HepG2 (cell line): ENCODE measurements at regions not wholly inside any gene's neighbourhood (a gene's known extent, or its start where the extent isn't known, plus 50 kb on each side); places are given as distances from the start of the nearest gene placed in this dataset.

Source experiments
- ATAC-seq: fragments of 200-7000 bp; cut with Tn5 transposase; 3 replicates; pipeline ENCODE4 v1.9.1; 2020; ENCODE audit warnings: mild to moderate bottlenecking, moderate library complexity
- BruUV-seq: library from RNA; stranded (reverse); fragments of 400-500 nt; replicated peaks from 2 replicates; lab custom pipeline; 2021; lab: Mats Ljungman, UMichigan
- CTCF ChIA-PET: fragments of 300-600 bp; formaldehyde crosslinking; extraction: SDS; loops from one replicate; lab custom pipeline; 2021; ENCODE audit warnings: low total read pairs, inconsistent platforms, low intra/inter-chr PET ratio; lab: Yijun Ruan, JAX
- POLR2A ChIA-PET: fragments of 350-600 bp; sonication (Branson Sonifier 250); formaldehyde crosslinking; loops from one replicate; lab custom pipeline; 2020; ENCODE audit warnings: antibody characterized with exemption, inconsistent platforms; lab: Yijun Ruan, JAX
- DNase-seq: peaks from one replicate; pipeline ENCODE4 v3.0.0-alpha.2; 2015; ENCODE audit warnings: low spot score
- FAIRE-seq: peaks from 3 replicates; lab custom pipeline; 2011; peaks lifted over from hg19 to GRCh38; lab: Jason Lieb, UNC
- H2AFZ ChIP-seq: one replicate; pipeline ENCODE4 v1.6.1; 2011; ENCODE audit warnings: low read length, inconsistent platforms
- H3K27ac ChIP-seq: fragments of 300-600 bp; 3 replicates; pipeline ENCODE4 v1.8.0; 2011; ENCODE audit warnings: mixed run types, mild to moderate bottlenecking, mixed read lengths, low read length, inconsistent platforms; ENCODE audit not compliant: insufficient read depth; ENCODE audit errors: extremely low read length
- H3K27me3 ChIP-seq, 2 experiments: fragments of 200-600 bp in 1 of 2; 2 replicates in 1 of 2; 3 replicates in 1 of 2; pipeline versions ENCODE4 v1.6.0 to v1.8.0; 2011; ENCODE audit warnings: low read length in 2 of 2, mild to moderate bottlenecking in 2 of 2, moderate library complexity in 2 of 2, inconsistent platforms in 1 of 2; ENCODE audit not compliant: insufficient read depth in 2 of 2, control insufficient read depth in 1 of 2
- H3K36me3 ChIP-seq, 2 experiments: fragments of 200-600 bp in 1 of 2; replicated peaks in 1 of 2; 2 replicates in 1 of 2; 3 replicates in 1 of 2; pipeline versions ENCODE4 v1.5.1 to v1.8.0; 2011; ENCODE audit warnings: low read length in 2 of 2, inconsistent platforms in 1 of 2; ENCODE audit not compliant: insufficient read depth in 2 of 2, control insufficient read depth in 1 of 2
- H3K4me1 ChIP-seq: 2 replicates; pipeline ENCODE4 v1.5.1; 2012; ENCODE audit warnings: low read length, inconsistent platforms; ENCODE audit not compliant: insufficient read depth
- H3K4me2 ChIP-seq: 2 replicates; pipeline ENCODE4 v1.6.0; 2011; ENCODE audit warnings: low read depth, low read length, inconsistent platforms
- H3K4me3 ChIP-seq, 3 experiments: fragments of 200-600 bp in 1 of 3; sonication (generic), shearing (Covaris generic) in 1 of 3; replicated peaks in 1 of 3; 2 replicates each; pipeline ENCODE4 v1.5.1; 2011 to 2016; ENCODE audit warnings: low read length in 3 of 3, inconsistent platforms in 2 of 3, low read depth in 2 of 3, mild to moderate bottlenecking in 2 of 3, control low read depth in 1 of 3, mixed read lengths in 1 of 3; ENCODE audit not compliant: insufficient read depth in 1 of 3
- H3K79me2 ChIP-seq: one replicate; pipeline ENCODE4 v1.6.1; 2011; ENCODE audit warnings: low read length, inconsistent platforms; ENCODE audit not compliant: insufficient read depth
- H3K9ac ChIP-seq: 2 replicates; pipeline ENCODE4 v1.6.0; 2011; ENCODE audit warnings: mild to moderate bottlenecking, low read depth, low read length, inconsistent platforms; ENCODE audit not compliant: insufficient read depth
- H3K9me3 ChIP-seq: 2 replicates; pipeline ENCODE4 v1.5.1; 2012; ENCODE audit warnings: mild to moderate bottlenecking, low read length
- H4K20me1 ChIP-seq: 2 replicates; pipeline ENCODE4 v1.6.0; 2011; ENCODE audit warnings: inconsistent platforms, mild to moderate bottlenecking, low read length, moderate library complexity; ENCODE audit not compliant: insufficient read depth
- CREB1 ChIP-seq, 2 experiments: fragments of 450-650 bp in 1 of 2; IDR thresholded peaks; 2 replicates each; pipeline ENCODE4 v1.6.1; 2016 to 2017; ENCODE audit warnings: control low read depth in 1 of 2, mild to moderate bottlenecking in 1 of 2, missing compliant biosample characterization in 1 of 2, missing genetic modification characterization in 1 of 2
- GMEB1 ChIP-seq: sonication (generic); formaldehyde crosslinking; IDR thresholded peaks from 2 replicates; pipeline ENCODE4 v1.5.1; 2020; ENCODE audit warnings: missing genetic modification reagents, mild to moderate bottlenecking, borderline replicate concordance
- MAFF ChIP-seq: IDR thresholded peaks from 2 replicates; pipeline ENCODE4 v1.6.1; 2011; ENCODE audit warnings: low read depth, low read length, improper control_type of control experiment
- MEIS1 ChIP-seq: sonication (generic); formaldehyde crosslinking; IDR thresholded peaks from 2 replicates; pipeline ENCODE4 v1.9.0; 2021; ENCODE audit warnings: mild to moderate bottlenecking, missing genetic modification reagents, moderate library complexity, borderline replicate concordance
- NFE2L1 ChIP-seq: sonication (generic); formaldehyde crosslinking; IDR thresholded peaks from 2 replicates; pipeline ENCODE4 v1.4.0; 2020; ENCODE audit warnings: missing genetic modification reagents, mild to moderate bottlenecking, borderline replicate concordance
- NFYB ChIP-seq: sonication (generic); formaldehyde crosslinking; IDR thresholded peaks from 2 replicates; pipeline ENCODE4 v1.4.0; 2020; ENCODE audit warnings: missing genetic modification reagents
- ZFP37 ChIP-seq: sonication (generic); formaldehyde crosslinking; IDR thresholded peaks from 2 replicates; pipeline ENCODE4 v1.4.0; 2020; ENCODE audit warnings: missing genetic modification reagents, borderline replicate concordance
- ZNF10 ChIP-seq: sonication (generic); formaldehyde crosslinking; IDR thresholded peaks from 2 replicates; pipeline ENCODE4 v1.4.0; 2020; ENCODE audit warnings: mild to moderate bottlenecking, low read depth, missing genetic modification reagents, borderline replicate concordance
- ZNF121 ChIP-seq: sonication (generic); formaldehyde crosslinking; IDR thresholded peaks from 2 replicates; pipeline ENCODE4 v1.5.0; 2020; ENCODE audit warnings: mild to moderate bottlenecking, missing genetic modification reagents
- ZNF460 ChIP-seq: sonication (generic); formaldehyde crosslinking; IDR thresholded peaks from 2 replicates; pipeline ENCODE4 v1.5.1; 2020; ENCODE audit warnings: missing genetic modification reagents, mild to moderate bottlenecking, borderline replicate concordance
- ZNF597 ChIP-seq: sonication (generic); formaldehyde crosslinking; IDR thresholded peaks from 2 replicates; pipeline ENCODE4 v1.5.0; 2020; ENCODE audit warnings: missing genetic modification reagents
- WGBS: methylation state at CpG from one replicate; pipeline ENCODE4 v1.1.6; 2017; ENCODE audit warnings: low lambda C conversion rate; 5-methylcytosine and 5-hydroxymethylcytosine counted together
- in situ Hi-C: cut with HindIII; loops from 2 replicates; pipeline ENCODE4 v1.10.0; 2017; ENCODE audit warnings: low pct_unique_long_range_greater_than_20kb; ENCODE audit not compliant: extremely low pct_ligation_motif_present
- intact Hi-C: fragments of 100-400 bp; cut with micrococcal nuclease; formaldehyde crosslinking; loops from one replicate; pipeline ENCODE4 v1.10.0; 2022; ENCODE audit not compliant: unreplicated experiment
- TF ChIP-seq, protein P1 (sequence below): sonication (generic); formaldehyde crosslinking; IDR thresholded peaks from 2 replicates; pipeline ENCODE4 v1.5.0; 2020; ENCODE audit warnings: missing genetic modification reagents

DNA sequence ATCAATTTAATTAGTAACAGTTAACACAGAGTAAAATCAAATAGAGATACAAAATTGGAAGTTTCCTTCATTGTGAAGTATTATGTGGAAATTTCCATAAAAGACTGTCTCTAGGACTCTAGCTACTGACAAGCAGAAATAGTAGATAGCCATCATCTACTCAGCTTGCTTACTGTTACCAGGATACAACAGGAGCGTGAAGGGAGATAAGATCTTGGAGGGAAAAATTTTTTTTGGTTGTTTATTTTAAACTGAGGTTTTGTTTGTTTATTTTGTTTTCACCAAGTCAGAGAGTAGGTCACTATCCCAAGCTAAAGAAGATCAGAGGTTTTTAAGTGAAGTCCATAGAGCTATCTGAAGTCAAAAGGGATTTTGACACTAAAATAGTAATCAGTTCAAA lies 861.3 kb upstream of the MGAT4C start:
- ATAC-seq = no peak
- POLR2A ChIA-PET = no interaction called here
- Histone ChIP-seq H3K4me1 (no peaks in the 10 kb centered on the region), H3K9me3 (peaks cover 37% of the 10 kb centered on the region), H2AFZ (no peak overlapping the region), H4K20me1 (no peaks in the 10 kb centered on the region)
- in situ Hi-C loops = no loop called here
- BruUV-seq = no TSS peak
- TF ChIP-seq MEIS1 (no peak), ZNF10 (CRISPR knock-in tag) (no peak), ZFP37 (CRISPR knock-in tag) (no peak), ZNF121 (CRISPR knock-in tag) (no peak), NFE2L1 (CRISPR knock-in tag) (no peak), ZNF460 (CRISPR knock-in tag) (no peak), ZNF597 (CRISPR knock-in tag) (no peak), GMEB1 (no peak), MAFF (no peak), NFYB (no peak), CREB1 (IDR thresholded peaks at IDR 0.05) (no peak), CREB1 (CRISPR knock-in tag; IDR thresholded peaks at IDR 0.05) (no peak)
- TF ChIP-seq, protein P1, sequence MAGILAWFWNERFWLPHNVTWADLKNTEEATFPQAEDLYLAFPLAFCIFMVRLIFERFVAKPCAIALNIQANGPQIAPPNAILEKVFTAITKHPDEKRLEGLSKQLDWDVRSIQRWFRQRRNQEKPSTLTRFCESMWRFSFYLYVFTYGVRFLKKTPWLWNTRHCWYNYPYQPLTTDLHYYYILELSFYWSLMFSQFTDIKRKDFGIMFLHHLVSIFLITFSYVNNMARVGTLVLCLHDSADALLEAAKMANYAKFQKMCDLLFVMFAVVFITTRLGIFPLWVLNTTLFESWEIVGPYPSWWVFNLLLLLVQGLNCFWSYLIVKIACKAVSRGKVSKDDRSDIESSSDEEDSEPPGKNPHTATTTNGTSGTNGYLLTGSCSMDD (CRISPR knock-in tag) = no peak
- TF ChIP-seq, all 625 proteins: peak for 0
- WGBS = 5% methylated on average over 1 of the region's 1 CpG
- CTCF ChIA-PET = no interaction called here
- H3K4me2 ChIP-seq = no peak overlapping the region
- no peak overlapping the region for H3K9ac ChIP-seq
- FAIRE-seq = no peak
- no peaks in the 10 kb centered on the region for H3K27me3 ChIP-seq
- no peak overlapping the region for H3K27ac ChIP-seq
- H3K36me3 ChIP-seq = no peaks in the 10 kb centered on the region
- intact Hi-C loops = no loop called here
- DNase-seq = no peak
- no peak overlapping the region for H3K4me3 ChIP-seq
- no peaks in the 10 kb centered on the region for H3K79me2 ChIP-seq
